T1000 (cell line): ENCODE measurements at regions not wholly inside any gene's neighbourhood (a gene's known extent, or its start where the extent isn't known, plus 50 kb on each side); places are given as distances from the start of the nearest gene placed in this dataset.
"Not testable (repeated sequence)": the region's sequence is repeated elsewhere in the genome, so short reads cannot be mapped to it uniquely, and the experiment has no call there.

Experiments used
- DNase-seq: peaks from one replicate; lab custom pipeline; 2025; ENCODE audit warnings: mixed read lengths; lab: John Stamatoyannopoulos, UW

DNA sequence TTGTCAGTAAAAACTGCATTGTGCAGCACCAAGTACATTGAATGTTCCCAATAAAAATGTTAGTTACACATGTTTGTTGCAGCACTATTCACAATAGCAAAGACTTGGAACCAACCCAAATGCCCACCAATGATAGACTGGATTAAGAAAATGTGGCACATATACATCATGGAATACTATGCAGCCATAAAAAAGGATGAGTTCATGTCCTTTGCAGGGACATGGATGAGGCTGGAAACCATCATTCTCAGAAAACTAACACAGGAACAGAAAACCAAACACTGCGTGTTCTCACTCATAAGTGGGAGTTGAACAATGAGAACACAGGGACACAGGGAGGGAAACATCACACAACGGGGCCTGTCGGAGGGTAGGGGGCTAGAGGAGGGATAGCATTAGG is 401.3 kb upstream of the NR5A2 start:
- not testable (repeated sequence) for DNase-seq

DNA sequence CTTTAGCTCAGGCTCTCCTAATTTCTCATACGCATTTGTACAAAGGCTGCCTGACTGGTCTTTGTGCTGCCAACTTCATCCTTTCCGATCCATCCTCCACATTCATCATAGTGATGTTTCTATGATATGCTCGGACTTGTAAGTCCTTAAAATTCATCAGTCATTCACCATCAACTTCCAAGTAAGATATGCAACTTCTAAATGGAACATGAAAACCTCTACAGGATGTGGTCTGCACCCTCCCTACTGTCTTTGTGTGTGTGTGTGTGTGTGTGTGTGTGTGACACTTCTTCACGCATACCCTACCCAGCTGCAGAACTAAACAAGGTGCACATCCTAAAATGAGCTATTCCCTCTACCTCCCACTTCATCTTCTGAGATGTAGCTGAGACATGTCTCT is 397.9 kb upstream of the NR5A2 start:
- no peak for DNase-seq

DNA sequence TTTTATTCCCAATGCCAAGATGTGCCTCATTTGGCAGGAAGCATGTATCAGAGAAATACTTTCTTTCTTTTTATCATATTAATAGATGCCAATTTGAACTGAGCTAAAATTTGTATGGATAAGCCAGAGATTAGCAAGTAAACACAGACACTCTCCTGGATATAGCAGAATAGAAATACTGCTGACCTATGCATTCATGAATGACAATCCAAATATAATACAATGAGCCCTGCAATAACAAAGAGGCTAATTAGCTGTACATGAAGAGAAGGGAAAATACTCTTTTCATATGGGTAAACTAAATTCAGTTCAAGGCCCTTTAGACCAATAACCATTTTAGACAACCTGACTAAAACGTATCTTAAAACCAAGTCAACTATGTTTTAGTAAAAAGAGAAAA is 388.1 kb upstream of the NR5A2 start:
- DNase-seq = no peak

DNA sequence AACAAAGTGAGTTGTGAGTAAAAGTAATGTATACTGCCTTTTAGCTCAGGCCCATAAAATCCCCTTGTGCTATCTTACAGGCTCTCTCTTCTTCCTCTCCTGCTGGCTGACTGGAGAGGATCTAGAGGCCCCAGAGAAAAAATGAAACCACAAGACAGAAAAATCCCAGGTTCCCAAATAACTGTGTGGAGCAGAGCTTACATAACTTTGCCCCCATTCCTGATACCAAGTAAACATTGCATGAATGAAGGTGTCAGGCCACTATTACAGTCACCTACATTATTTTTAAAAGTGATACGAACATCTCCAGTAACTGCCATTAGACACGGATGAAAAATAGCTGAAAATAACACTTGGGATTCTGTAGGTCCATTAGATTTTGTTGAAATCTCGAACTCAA is 386.0 kb upstream of the NR5A2 start:
- no peak for DNase-seq

DNA sequence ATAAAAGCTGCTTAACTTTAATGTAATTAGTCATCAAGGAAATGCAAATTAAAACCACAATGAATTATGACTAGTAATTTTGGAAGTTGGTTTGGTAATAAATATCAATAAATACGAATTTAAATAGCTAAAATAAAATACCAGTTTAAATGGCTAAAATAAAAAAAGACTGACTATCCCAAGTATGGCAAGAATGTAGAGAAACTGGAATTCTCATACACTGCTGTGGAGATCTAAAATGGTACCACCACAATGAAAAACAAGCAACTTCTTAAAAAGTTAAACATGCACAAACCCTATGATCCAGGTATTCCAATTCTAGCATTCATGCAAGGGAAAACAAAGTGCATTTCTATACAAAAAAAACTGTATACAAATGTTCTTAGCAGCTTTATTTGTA is 382.6 kb upstream of the NR5A2 start:
- no peak for DNase-seq

DNA sequence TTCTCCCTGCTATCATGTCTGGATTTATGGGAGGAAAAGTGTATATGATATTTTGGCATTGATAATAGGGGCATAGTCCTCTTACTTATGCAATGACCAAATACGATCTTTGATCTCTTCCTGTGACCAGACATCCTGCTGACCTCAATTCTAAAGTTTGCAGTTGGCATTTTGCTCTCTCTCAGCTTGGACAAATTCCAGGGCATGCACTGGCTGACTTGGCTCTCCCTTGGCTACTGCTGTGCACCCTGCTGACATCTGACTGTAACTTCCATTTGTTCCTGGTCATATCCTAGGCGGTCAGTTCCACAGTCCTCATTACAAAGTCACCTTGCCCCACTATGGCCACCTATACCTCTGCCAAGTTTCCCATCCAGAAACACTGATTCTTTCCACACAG is 380.7 kb upstream of the NR5A2 start:
- DNase-seq = no peak

DNA sequence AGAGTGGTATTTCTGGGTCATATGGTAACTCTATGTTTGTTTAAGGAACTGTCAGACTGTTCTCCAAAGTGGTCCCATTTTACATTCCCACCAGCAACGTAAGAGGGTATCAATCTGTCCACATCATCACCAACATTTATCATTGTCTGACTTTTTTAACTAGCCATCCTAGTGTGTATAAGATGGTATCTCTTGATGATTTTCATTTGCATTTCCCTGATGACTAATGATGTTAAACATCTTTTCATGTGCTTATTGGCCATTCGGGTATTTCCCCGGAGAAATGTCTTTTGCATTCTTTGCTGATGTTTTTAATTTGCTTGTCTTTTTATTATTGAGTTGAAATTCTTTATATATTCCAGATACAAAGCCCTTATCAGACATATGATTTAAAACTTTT is 370.1 kb upstream of the NR5A2 start:
- DNase-seq = no peak

DNA sequence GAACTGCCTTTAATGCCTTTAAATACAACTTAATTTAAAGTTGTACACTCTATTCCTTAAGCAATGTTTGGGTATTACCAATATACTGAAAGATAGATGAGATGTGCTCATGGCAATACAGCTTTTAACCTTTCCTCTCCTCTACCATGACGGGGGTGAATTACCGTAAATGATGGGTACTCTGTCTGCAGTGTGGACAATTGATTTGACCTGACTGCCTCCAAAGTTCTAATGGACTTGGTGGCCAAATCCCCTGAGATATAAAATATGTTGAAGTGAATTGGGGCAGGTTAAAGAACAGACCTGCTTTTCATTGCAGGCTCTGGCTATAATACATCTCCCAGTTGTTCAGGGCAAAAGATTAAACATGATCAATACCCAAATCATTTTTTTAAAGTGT is 367.4 kb upstream of the NR5A2 start:
- no peak for DNase-seq

DNA sequence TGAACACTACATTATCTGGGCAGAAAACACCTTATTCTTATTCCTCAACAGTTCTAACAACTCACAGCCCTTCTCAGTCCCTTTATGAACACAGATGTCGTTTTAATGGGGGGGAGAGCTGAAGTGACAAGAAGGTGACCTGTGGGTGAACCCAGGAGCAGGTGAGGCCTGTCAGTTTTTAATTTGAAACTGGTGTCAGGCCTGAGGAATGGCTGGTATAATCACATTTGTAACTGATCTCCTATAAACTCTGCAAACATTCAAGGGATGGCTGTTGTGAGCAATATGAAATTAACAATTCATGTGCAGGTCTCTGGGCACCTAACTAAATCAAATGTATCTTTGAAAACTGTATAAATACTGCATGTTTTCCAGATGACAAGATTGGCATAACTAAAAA is 362.1 kb upstream of the NR5A2 start:
- DNase-seq = no peak

DNA sequence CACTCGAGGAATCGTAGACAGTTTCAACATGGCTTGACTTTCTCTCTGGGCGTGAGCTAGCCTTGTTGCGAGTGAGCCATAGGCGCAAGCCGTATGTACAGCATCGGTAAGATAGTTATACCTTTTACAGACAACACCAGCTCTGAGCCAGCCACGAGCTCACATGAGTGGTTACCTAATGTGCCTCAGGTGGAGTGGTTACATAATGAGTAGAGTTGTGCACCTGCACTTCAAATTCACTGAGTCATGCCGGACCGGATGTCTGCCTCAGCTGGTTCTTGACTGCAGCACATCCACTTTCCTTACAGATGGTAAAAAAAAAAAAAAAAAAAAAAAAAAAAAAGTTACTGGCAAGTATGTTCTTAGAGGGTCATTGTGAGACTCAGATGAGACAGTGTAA is 360.4 kb upstream of the NR5A2 start:
- DNase-seq = no peak

DNA sequence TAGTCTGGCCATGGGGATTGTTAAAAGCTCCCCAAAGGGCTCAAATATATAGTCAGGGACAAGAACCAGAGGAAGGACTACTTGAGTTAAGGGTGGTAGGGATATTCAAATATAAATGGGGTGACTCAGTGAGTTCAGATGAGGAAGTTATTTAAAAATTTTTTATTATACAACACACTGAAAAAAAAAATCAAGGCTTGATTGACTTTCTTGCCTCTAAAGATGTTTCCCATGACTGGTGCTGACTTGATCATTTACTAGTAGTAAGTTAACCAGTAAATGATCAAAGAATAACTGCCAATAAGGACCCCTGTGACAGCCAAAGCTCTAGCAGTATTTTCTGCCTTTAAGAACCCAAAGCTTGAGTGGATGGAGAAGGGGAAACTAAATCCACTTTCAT is 357.6 kb upstream of the NR5A2 start:
- no peak for DNase-seq

DNA sequence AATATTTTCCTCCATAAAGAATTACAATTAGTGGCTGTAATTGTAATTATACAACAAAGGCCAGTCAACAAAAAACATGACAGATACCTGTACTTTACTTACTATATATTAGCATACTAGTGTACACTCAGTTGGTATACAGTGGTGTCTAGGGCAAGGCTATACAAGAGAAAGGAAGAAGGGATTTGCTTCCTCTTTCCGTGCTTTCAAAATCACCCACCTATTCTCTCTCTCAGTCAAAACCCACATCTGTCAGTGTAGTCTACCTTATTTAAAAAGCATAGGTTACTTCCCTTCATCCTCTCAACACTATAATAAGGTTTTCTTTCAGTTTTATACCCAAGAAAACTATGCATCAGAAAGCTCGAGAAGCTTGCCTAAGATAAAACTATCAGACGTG is 355.8 kb upstream of the NR5A2 start:
- no peak for DNase-seq

DNA sequence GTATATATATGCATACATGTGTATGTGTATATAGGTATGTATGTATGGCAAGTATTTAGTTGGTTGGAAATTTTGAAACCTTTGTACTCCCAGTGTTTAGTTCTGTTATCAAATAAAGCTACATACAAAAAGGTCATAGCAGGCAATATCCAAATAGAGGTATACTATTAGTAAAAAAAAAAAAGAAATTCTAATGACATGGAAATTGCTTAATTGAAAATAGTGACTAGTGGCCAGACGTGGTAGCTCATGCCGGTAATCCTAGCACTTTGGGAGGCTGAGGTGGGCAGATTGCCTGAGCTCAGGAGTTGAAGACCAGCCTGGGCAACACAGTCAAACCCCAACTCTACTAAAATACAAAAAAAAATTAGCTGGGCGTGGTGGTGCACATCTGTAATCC is 351.6 kb upstream of the NR5A2 start:
- DNase-seq = no peak

DNA sequence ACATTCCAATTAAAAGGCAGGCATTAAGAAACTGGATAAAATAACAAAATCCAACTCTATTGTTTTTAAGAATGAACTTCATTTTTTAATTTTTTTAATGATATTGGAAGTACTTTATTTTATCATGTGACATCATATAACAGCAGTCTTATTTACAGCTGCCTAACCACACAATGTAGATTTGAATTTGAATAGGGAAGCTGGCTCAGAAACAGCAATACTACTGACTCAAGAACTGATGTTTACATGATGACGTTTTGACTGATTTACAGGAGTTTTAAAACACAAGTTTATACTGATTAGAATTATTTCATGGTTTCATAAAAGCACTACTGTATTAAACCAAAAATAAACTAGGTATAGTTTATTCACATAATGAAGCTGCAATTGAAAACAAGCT is 348.7 kb upstream of the NR5A2 start:
- no peak for DNase-seq

DNA sequence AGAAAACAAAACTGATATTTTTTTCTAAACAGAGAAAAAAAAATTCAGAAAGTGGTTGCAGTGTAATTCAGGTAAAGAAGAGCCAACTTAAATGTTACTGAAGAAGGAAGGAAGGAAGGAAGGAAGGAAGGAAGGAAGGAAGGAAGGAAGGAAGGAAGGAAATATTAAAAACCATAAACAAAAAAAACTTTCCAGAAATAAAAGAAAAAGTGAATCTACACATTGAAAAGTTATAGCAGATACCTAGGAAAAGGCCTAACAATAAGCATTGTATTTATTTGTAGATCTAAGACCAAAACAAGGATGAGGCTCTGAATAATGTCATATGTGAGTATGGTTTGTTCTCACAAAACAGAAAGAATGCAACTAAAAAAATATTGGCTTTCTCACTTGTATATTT is 345.4 kb upstream of the NR5A2 start:
- no peak for DNase-seq

DNA sequence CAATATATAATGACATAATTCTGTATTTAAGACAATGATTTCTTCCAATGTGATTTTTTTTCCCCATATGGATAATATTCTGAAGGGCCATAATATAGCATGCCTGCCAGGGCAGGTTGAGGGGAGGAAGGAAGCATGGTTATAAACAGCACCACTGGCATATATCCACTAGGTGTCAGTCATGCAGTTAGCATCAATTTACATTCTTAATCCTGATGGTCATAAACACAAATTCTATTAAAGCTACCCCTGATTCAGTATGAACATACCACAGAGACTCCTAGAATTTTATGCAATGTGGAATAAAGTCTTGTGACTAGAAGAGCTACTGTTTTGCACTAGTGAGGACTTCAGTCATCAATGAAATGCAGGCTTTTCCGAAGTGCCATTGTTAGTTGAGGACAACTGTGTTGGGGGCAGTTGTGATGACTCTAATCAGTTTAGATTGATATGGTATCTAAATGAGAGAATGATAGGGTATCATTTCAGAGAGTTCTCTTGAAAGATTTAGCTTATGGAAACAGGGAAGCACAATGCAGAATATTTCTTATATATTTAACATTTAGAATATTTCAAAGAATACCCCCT is 342.7 kb upstream of the NR5A2 start:
- peak; percentile 21 for DNase-seq

DNA sequence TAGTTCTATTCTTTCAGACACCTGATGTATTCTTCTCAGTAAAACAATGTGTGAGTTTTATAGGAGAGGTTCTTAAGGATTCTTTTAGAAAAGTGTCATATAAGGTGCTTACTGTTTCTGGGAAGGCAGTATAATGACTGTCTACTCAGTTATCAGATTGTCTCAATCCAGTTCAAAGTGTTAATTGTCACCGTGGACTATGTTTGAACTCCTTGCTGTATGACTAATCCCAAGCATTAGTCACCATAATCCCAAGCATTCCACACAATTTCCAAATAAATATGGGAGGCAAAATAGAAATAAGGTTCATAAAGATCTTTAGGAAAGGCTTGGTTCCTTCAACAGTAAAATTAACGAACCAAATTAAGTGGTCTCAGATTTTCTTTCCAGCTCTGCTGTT is 342.1 kb upstream of the NR5A2 start:
- no peak for DNase-seq

DNA sequence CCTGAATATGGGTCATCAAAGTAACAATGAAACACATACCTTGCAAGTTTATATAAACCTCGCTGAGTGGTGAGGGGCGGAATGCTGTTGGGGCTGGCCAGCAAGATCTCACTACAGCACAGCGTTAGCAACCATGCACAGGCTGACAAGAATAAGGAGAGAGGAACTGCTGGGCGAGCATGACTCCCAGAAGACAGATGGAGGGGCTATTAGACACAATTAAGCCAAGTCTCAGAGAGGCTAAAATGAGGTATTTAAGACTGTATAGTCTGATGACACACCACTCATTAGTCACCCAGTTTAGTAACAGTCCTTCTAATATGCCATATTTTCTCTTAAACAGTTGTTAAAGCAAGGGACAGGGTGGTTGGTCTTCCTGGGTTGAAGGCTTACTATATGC is 340.2 kb upstream of the NR5A2 start:
- DNase-seq = no peak

DNA sequence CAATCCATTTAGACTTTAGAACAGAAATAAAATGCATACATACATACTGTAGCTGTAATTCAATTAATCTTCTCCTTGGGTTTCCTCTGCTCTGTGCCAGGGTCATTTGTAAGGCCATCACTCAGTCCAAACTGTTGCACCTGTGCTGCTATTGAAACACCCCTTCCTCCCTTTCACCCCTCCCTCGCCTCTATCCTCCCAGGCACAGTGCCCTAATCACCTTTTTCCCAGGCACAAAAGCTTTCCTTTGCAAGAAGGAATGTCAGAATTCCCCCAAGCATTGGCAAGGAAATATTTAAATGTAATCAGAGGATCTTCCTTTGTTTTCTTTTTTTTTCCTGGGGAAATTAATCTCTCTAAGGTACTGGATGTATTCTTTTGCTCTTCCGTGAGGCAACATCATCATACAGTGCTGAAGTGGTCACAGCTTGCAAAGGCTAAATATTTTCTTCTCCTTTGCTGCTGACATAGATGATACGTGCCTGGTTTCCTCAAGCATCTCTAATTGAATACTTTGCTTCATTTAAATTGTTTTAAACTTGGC is 339.3 kb upstream of the NR5A2 start:
- DNase-seq = no peak

DNA sequence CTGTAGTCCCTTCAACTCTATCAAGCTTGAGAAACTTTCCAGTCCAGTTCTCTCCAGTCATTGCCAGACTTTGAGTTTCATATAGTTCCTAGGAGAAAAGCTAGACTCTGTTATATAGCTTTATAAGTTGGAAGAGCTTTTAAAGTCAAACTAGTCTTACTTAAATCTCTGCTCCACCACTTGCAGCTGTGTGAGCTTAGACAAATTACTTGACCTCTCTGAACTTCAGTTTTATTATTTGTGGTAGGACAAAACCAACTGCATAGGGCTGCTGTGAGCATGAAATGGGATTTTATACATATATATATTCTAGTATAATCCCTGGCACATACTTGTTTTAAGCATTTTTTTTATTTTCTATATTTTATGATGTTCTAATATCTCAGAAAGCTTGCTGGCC is 338.7 kb upstream of the NR5A2 start:
- DNase-seq = no peak

DNA sequence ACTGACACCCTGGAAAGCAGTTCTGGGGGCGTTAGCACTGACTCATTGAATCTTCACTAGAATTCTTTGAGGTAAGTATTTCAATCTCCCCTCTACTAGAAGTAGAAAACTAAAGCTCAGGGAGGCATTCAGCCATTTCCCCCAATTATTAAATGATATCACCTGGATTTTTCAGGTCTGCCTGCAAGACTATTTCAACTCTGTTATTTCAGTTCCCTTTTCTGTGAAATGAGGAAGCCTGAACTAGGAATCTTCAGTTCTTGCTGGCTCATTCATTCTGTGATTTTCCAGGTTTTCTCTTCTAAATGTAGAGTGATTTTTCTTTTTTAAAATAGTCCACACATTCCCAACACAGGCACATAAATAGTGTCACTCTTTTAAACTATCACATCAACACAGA is 337.0 kb upstream of the NR5A2 start:
- no peak for DNase-seq

DNA sequence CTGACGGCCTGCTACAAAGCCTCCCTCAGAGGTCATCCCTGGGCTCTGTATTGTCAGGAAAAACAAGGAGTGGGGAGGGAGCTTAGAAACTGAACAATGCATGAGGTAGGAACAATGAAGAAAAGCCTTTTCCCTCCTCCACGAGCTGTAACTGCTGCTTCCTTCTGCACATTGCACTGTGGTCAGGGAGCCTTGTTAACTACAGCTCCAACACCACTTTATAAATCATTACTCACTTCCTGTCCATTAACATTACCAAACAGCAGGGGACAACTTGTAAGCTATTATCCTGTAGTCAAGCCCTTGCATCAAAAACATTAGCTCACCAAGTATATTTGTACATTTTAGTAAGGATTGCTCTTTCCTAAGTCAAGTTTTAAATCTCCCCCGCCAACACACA is 336.0 kb upstream of the NR5A2 start:
- no peak for DNase-seq

DNA sequence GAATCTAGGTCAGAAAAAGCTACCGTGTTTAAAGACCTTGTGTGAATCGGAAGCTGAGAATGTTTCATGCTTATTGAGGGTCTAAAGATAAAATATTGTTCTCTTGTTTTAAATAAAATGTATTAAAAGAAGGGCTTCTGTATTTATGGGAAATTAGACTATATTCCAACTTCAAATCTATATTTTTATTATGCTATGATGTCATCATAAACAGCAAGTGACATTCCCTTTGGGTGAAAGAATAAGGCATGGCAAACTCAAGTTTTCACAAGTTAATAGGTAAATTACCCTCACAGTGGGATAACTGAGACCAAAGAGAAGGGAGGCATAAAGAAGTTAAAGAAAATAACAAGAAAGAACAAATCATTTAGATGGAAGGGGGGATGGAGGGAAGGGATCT is 333.8 kb upstream of the NR5A2 start:
- no peak for DNase-seq

DNA sequence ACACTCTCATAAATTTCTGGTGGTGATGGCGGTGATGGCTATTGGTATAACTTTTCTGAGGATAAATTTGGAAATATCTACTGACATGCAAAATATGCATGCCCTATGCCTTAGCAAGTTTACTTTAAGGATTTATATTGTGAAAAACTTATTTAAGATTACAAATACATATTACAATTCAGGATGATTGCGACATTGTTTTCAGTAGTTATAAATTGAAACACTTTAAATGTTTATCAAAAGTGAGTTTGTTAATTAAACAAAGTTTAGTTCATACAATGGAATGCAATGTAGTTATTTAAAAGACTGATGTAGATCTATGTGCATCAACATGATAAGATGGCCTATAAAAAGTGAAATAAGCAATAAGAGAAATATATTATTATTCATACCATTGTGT is 331.3 kb upstream of the NR5A2 start:
- DNase-seq = no peak

DNA sequence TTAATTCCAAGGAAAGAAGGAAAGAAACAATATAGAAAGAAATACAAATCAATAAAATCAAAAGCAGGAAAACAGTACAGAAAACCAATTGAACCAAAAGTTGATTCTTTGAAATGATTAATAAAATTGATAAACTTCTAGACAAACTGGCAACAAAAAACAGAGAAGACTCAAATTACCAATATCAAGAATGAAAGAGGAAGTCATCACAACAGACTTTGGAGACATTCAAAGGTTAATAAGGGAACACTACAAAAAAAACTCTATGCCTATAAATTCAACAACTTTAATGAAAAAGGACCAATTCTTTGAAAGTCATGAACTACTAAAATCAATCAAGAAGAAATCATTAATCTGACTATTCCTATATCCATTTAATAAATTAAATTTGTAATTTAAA is 329.3 kb upstream of the NR5A2 start:
- no peak for DNase-seq
